K562 (cell line): ENCODE measurements at regions not wholly inside any gene's neighbourhood (a gene's known extent, or its start where the extent isn't known, plus 50 kb on each side); places are given as distances from the start of the nearest gene placed in this dataset.

ENCODE experiments used
- ARNT ChIP-seq, 2 experiments: fragments of 450-650 bp; IDR thresholded peaks; 2 replicates each; pipeline ENCODE4 v1.6.1; 2016; ENCODE audit warnings: mild to moderate bottlenecking in 1 of 2
- PCBP2 ChIP-seq: fragments of 200-400 bp; formaldehyde crosslinking; IDR thresholded peaks from 2 replicates; pipeline ENCODE4 v1.6.1; 2018; ENCODE audit warnings: low read length, low read depth, mild to moderate bottlenecking, moderate library complexity; ENCODE audit not compliant: poor library complexity, severe bottlenecking
- SIRT6 ChIP-seq: IDR thresholded peaks from one replicate; pipeline ENCODE4 v1.6.1; 2012; ENCODE audit warnings: low read depth, mild to moderate bottlenecking, control low read depth, inconsistent platforms, low read length, moderate library complexity
- SMAD3 ChIP-seq: fragments of 450-650 bp; formaldehyde crosslinking; conservative IDR thresholded peaks from 2 replicates; pipeline ENCODE4 v1.4.0; 2020; ENCODE audit warnings: mild to moderate bottlenecking
- TAF1 ChIP-seq: IDR thresholded peaks from 2 replicates; pipeline ENCODE4 v1.6.1; 2011; ENCODE audit warnings: mild to moderate bottlenecking, low read length, moderate library complexity; ENCODE audit not compliant: insufficient read depth, control insufficient read depth, severe bottlenecking; ENCODE audit errors: extremely low read depth
- ZKSCAN8 ChIP-seq: fragments of 200-800 bp; sonication (Bioruptor generic); IDR thresholded peaks from 2 replicates; pipeline ENCODE4 v1.6.1; 2016; ENCODE audit warnings: missing genetic modification characterization, missing compliant biosample characterization
- ZNF3 ChIP-seq: fragments of 250-450 bp; sonication (Bioruptor Pico); IDR thresholded peaks from 2 replicates; pipeline ENCODE4 v1.5.0; 2021; ENCODE audit warnings: mild to moderate bottlenecking, moderate library complexity

DNA sequence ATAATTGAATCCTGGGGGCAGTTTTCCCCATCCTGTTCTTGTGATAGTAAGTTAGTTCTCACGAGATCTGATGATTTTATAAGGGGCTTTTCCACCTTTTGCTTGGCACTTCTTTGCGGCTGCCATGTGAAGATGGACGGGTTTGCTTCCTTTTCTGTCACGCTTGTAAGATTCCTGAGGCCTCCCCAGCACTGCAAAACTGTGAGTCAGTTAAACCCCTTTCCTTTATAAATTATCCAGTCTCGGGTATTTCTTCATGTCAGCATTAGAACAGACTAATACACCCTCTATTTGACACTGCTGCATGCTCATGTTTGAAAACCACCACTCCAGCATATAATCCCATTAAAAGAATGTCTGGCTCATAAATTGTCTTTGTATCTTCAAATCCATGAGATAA, 264.4 kb upstream of the ITM2A start:
- TF ChIP-seq SMAD3 (CRISPR knock-in tag), result no peak
- TF ChIP-seq SIRT6, result no peak
- no peak for TF ChIP-seq ZNF3 (CRISPR knock-in tag)
- TF ChIP-seq TAF1, result no peak
- TF ChIP-seq ARNT (IDR thresholded peaks at IDR 0.05), result no peak
- TF ChIP-seq PCBP2, result no peak
- no peak for TF ChIP-seq ZKSCAN8 (CRISPR knock-in tag)
